Neural progenitor cell (in vitro differentiated cells): ENCODE measurements at regions not wholly inside any gene's neighbourhood (a gene's known extent, or its start where the extent isn't known, plus 50 kb on each side); places are given as distances from the start of the nearest gene placed in this dataset.

Source experiments
- DNase-seq: peaks from one replicate; pipeline ENCODE4 v3.0.0-alpha.2; 2016; ENCODE audit warnings: low spot score
- H2AFZ ChIP-seq: fragments of 200-600 bp; sonication (generic); replicated peaks from 2 replicates; pipeline ENCODE4 v1.6.1; 2016; ENCODE audit warnings: antibody characterized with exemption
- H3F3A ChIP-seq: fragments of 200-600 bp; sonication (generic); 2 replicates; pipeline ENCODE4 v1.6.1; 2016; ENCODE audit warnings: antibody characterized with exemption, low read depth
- H3K27ac ChIP-seq: fragments of 200-600 bp; sonication (generic); 2 replicates; pipeline ENCODE4 v1.5.1; 2016; ENCODE audit warnings: mild to moderate bottlenecking
- H3K27me3 ChIP-seq: fragments of 200-600 bp; sonication (generic); 2 replicates; pipeline ENCODE4 v1.6.1; 2016; ENCODE audit warnings: mild to moderate bottlenecking, moderate library complexity
- H3K36me3 ChIP-seq: fragments of 200-600 bp; sonication (generic); 2 replicates; pipeline ENCODE4 v1.5.1; 2016
- H3K4me1 ChIP-seq: fragments of 200-600 bp; sonication (generic); 2 replicates; pipeline ENCODE4 v1.6.1; 2016; ENCODE audit warnings: mixed run types
- H3K4me2 ChIP-seq: fragments of 200-600 bp; sonication (generic); 2 replicates; pipeline ENCODE4 v1.6.1; 2016
- H3K4me3 ChIP-seq: fragments of 200-600 bp; sonication (generic); 2 replicates; pipeline ENCODE4 v1.5.1; 2016
- H3K79me2 ChIP-seq: fragments of 200-600 bp; sonication (generic); 2 replicates; pipeline ENCODE4 v1.6.1; 2016; ENCODE audit warnings: low read depth
- H3K9ac ChIP-seq: fragments of 200-600 bp; sonication (generic); 2 replicates; pipeline ENCODE4 v1.6.1; 2016
- H3K9me3 ChIP-seq: fragments of 200-600 bp; sonication (generic); 2 replicates; pipeline ENCODE4 v1.5.1; 2016; ENCODE audit warnings: low read depth
- H4K20me1 ChIP-seq: fragments of 200-600 bp; sonication (generic); 2 replicates; pipeline ENCODE4 v1.6.1; 2016; ENCODE audit warnings: low read depth
- H3K27ac Mint-ChIP-seq: 3 replicates; pipeline ENCODE4 v1.8.0; 2021; ENCODE audit warnings: mixed read lengths
- H3K27me3 Mint-ChIP-seq: 2 replicates; pipeline ENCODE4 v1.8.0; 2022; ENCODE audit warnings: low read depth, mild to moderate bottlenecking, inconsistent platforms, moderate library complexity, mixed read lengths; ENCODE audit not compliant: insufficient read depth
- H3K36me3 Mint-ChIP-seq: 3 replicates; pipeline ENCODE4 v1.8.0; 2021; ENCODE audit warnings: mixed read lengths
- H3K4me1 Mint-ChIP-seq: 3 replicates; pipeline ENCODE4 v1.8.0; 2021; ENCODE audit warnings: mixed read lengths
- H3K4me3 Mint-ChIP-seq: 3 replicates; pipeline ENCODE4 v1.8.0; 2021; ENCODE audit warnings: mild to moderate bottlenecking, moderate library complexity, mixed read lengths
- H3K9me3 Mint-ChIP-seq: 3 replicates; pipeline ENCODE4 v1.8.0; 2020; ENCODE audit warnings: mixed read lengths
- EZH2 ChIP-seq: fragments of 200-600 bp; sonication (generic); IDR thresholded peaks from 2 replicates; pipeline ENCODE4 v1.6.1; 2017; ENCODE audit warnings: antibody characterized with exemption, mild to moderate bottlenecking, moderate library complexity
- EZH2phosphoT487 ChIP-seq: fragments of 200-600 bp; sonication (generic); IDR thresholded peaks from 2 replicates; pipeline ENCODE4 v1.6.1; 2017; ENCODE audit warnings: antibody characterized with exemption
- TF ChIP-seq, protein P1 (sequence below): fragments of 200-600 bp; sonication (generic); IDR thresholded peaks from 2 replicates; pipeline ENCODE4 v1.5.1; 2017; ENCODE audit warnings: antibody characterized with exemption, mild to moderate bottlenecking

- H3K27ac ChIP-seq: no peak overlapping the region
- no peaks in the 10 kb centered on the region for H3K79me2 ChIP-seq
- no peak overlapping the region for H2AFZ ChIP-seq
- no peaks in the 10 kb centered on the region for H4K20me1 ChIP-seq
- no peak overlapping the region for H3K4me3 ChIP-seq
- no peak overlapping the region for H3K9ac ChIP-seq
- H3F3A ChIP-seq: no peaks in the 10 kb centered on the region
- Mint-ChIP-seq H3K9me3 (no peaks in the 10 kb centered on the region), H3K36me3 (no peaks in the 10 kb centered on the region), H3K27ac (no peak overlapping the region), H3K27me3 (peaks cover 5% of the 10 kb centered on the region), H3K4me1 (peaks cover 22% of the 10 kb centered on the region), H3K4me3 (no peak overlapping the region)
- H3K4me2 ChIP-seq: no peak overlapping the region
- no peaks in the 10 kb centered on the region for H3K27me3 ChIP-seq
- peaks cover 7% of the 10 kb centered on the region for H3K4me1 ChIP-seq
- TF ChIP-seq EZH2 (no peak), EZH2phosphoT487 (no peak)
- TF ChIP-seq, protein P1, sequence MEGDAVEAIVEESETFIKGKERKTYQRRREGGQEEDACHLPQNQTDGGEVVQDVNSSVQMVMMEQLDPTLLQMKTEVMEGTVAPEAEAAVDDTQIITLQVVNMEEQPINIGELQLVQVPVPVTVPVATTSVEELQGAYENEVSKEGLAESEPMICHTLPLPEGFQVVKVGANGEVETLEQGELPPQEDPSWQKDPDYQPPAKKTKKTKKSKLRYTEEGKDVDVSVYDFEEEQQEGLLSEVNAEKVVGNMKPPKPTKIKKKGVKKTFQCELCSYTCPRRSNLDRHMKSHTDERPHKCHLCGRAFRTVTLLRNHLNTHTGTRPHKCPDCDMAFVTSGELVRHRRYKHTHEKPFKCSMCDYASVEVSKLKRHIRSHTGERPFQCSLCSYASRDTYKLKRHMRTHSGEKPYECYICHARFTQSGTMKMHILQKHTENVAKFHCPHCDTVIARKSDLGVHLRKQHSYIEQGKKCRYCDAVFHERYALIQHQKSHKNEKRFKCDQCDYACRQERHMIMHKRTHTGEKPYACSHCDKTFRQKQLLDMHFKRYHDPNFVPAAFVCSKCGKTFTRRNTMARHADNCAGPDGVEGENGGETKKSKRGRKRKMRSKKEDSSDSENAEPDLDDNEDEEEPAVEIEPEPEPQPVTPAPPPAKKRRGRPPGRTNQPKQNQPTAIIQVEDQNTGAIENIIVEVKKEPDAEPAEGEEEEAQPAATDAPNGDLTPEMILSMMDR: no peak
- H3K36me3 ChIP-seq: no peaks in the 10 kb centered on the region
- no peaks in the 10 kb centered on the region for H3K9me3 ChIP-seq
- no peak for DNase-seq
Observed at GRCh38 chr6:44699851-44700250, 312.3 kb downstream of the CDC5L start.

GRCh38 chr6:44700422-44700821 is 312.9 kb downstream of the CDC5L start:
- Histone ChIP-seq H4K20me1 (no peaks in the 10 kb centered on the region), H3F3A (no peaks in the 10 kb centered on the region), H3K36me3 (no peaks in the 10 kb centered on the region), H3K4me1 (peaks cover 7% of the 10 kb centered on the region), H3K4me3 (no peak overlapping the region), H3K9me3 (no peaks in the 10 kb centered on the region), H2AFZ (no peak overlapping the region), H3K4me2 (no peak overlapping the region), H3K27me3 (no peaks in the 10 kb centered on the region), H3K9ac (no peak overlapping the region), H3K79me2 (no peaks in the 10 kb centered on the region), H3K27ac (no peak overlapping the region)
- TF ChIP-seq, protein P1: no peak
- no peak for TF ChIP-seq EZH2phosphoT487
- no peak for TF ChIP-seq EZH2
- peaks cover 5% of the 10 kb centered on the region for H3K27me3 Mint-ChIP-seq
- H3K36me3 Mint-ChIP-seq: no peaks in the 10 kb centered on the region
- no peak overlapping the region for H3K4me3 Mint-ChIP-seq
- H3K4me1 Mint-ChIP-seq: peaks cover 22% of the 10 kb centered on the region
- no peak overlapping the region for H3K27ac Mint-ChIP-seq
- no peak for DNase-seq
- no peaks in the 10 kb centered on the region for H3K9me3 Mint-ChIP-seq

DNA sequence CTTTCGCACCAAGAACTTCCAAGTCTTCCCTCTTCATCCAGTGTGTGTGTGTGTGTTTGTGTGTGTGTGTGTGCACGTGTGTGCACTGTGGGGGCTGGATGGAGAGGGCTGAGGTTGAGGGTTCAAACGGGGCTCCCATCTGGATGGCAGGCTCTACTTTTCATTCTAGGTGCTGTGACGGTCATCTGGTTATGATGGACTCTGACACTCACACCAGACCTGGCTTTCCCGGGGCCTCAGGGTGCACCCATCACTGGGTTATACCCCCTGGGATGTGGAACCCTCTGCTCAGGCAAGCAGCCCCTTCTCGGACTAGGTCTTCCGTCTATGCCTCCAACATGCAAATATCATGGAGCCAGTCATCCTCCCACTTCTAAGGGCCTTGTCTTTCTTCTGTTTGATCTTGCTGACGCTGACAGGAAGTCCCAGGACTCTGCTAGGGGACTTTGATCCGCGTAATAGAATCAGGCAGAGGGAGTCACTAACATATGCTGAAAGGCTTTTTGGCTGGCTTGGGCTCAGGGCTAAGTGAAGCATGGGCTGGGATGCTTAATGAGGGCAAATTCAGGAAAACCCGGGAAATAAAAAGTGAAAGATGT is 313.6 kb downstream of the CDC5L start:
- peak overlapping the region; percentile 77 for H2AFZ ChIP-seq
- H4K20me1 ChIP-seq: no peaks in the 10 kb centered on the region
- no peaks in the 10 kb centered on the region for H3K36me3 Mint-ChIP-seq

More for the DNA sequence above, 313.6 kb downstream of the CDC5L start:
- no peaks in the 10 kb centered on the region for H3K9me3 ChIP-seq
- H3K27ac ChIP-seq: no peak overlapping the region
- no peaks in the 10 kb centered on the region for H3F3A ChIP-seq
- no peak for DNase-seq
- H3K27me3 ChIP-seq: no peaks in the 10 kb centered on the region
- Mint-ChIP-seq H3K4me1 (peaks cover 24% of the 10 kb centered on the region), H3K27ac (no peak overlapping the region), H3K4me3 (no peak overlapping the region), H3K9me3 (no peaks in the 10 kb centered on the region), H3K27me3 (peaks cover 5% of the 10 kb centered on the region)
- no peak overlapping the region for H3K4me2 ChIP-seq
- no peaks in the 10 kb centered on the region for H3K36me3 ChIP-seq
- TF ChIP-seq, protein P1: no peak
- TF ChIP-seq EZH2: no peak
- TF ChIP-seq EZH2phosphoT487: no peak
- H3K79me2 ChIP-seq: no peaks in the 10 kb centered on the region
- no peak overlapping the region for H3K4me3 ChIP-seq
- no peak overlapping the region for H3K9ac ChIP-seq
- H3K4me1 ChIP-seq: peaks cover 7% of the 10 kb centered on the region
